ENCODE measurements at regions not wholly inside any gene's neighbourhood (a gene's known extent, or its start where the extent isn't known, plus 50 kb on each side); places are given as distances from the start of the nearest gene placed in this dataset.

GRCh38 chrX:10923466-10923865 is 187.7 kb upstream of the HCCS start:
- TF ChIP-seq, protein P1, sequence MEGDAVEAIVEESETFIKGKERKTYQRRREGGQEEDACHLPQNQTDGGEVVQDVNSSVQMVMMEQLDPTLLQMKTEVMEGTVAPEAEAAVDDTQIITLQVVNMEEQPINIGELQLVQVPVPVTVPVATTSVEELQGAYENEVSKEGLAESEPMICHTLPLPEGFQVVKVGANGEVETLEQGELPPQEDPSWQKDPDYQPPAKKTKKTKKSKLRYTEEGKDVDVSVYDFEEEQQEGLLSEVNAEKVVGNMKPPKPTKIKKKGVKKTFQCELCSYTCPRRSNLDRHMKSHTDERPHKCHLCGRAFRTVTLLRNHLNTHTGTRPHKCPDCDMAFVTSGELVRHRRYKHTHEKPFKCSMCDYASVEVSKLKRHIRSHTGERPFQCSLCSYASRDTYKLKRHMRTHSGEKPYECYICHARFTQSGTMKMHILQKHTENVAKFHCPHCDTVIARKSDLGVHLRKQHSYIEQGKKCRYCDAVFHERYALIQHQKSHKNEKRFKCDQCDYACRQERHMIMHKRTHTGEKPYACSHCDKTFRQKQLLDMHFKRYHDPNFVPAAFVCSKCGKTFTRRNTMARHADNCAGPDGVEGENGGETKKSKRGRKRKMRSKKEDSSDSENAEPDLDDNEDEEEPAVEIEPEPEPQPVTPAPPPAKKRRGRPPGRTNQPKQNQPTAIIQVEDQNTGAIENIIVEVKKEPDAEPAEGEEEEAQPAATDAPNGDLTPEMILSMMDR (IDR thresholded peaks at IDR 0.05; ENCODE audit: poor library complexity, severe bottlenecking): no peak
- no peak for TF ChIP-seq EP300 (conservative IDR thresholded peaks at IDR 0.05; ENCODE audit: poor library complexity, severe bottlenecking)
- no peak for TF ChIP-seq MXI1 (conservative IDR thresholded peaks at IDR 0.05; ENCODE audit: poor library complexity, severe bottlenecking)
- no peak for TF ChIP-seq POLR2AphosphoS5 (IDR thresholded peaks at IDR 0.05)
- no peak for TF ChIP-seq REST (IDR thresholded peaks at IDR 0.05; ENCODE audit: borderline replicate concordance)
- TF ChIP-seq EZH2 (IDR thresholded peaks at IDR 0.05; ENCODE audit: borderline replicate concordance, insufficient read depth, low read length, poor library complexity, severe bottlenecking): no peak
- no peak for TF ChIP-seq RAD21 (conservative IDR thresholded peaks at IDR 0.05)

Measured in neural cell (in vitro differentiated cells).